Osteoblast (primary cell): ENCODE measurements at regions not wholly inside any gene's neighbourhood (a gene's known extent, or its start where the extent isn't known, plus 50 kb on each side); places are given as distances from the start of the nearest gene placed in this dataset.

Experiments used
- DNase-seq: peaks from one replicate; pipeline ENCODE4 v3.0.0; 2011; ENCODE audit warnings: low spot score, mixed read lengths; ENCODE audit not compliant: insufficient read length; ENCODE audit errors: missing footprints
- H2AFZ ChIP-seq: 2 replicates; pipeline ENCODE4 v1.6.0; 2011; ENCODE audit warnings: mild to moderate bottlenecking, low read length
- H3K27ac ChIP-seq: 2 replicates; pipeline ENCODE4 v1.5.1; 2011; ENCODE audit warnings: mild to moderate bottlenecking, low read depth, low read length, moderate library complexity
- H3K27me3 ChIP-seq: 2 replicates; pipeline ENCODE4 v1.6.0; 2012; ENCODE audit warnings: mild to moderate bottlenecking, control low read depth, inconsistent platforms, low read length, moderate library complexity; ENCODE audit not compliant: insufficient read depth
- H3K36me3 ChIP-seq: 2 replicates; pipeline ENCODE4 v1.5.1; 2011; ENCODE audit warnings: mild to moderate bottlenecking, low read length, control low read depth, moderate library complexity; ENCODE audit not compliant: insufficient read depth
- H3K4me1 ChIP-seq: 2 replicates; pipeline ENCODE4 v1.5.1; 2011; ENCODE audit warnings: mild to moderate bottlenecking, low read length, control low read depth, moderate library complexity; ENCODE audit not compliant: insufficient read depth
- H3K4me2 ChIP-seq: 2 replicates; pipeline ENCODE4 v1.6.0; 2011; ENCODE audit warnings: mild to moderate bottlenecking, low read length; ENCODE audit not compliant: insufficient read depth
- H3K4me3 ChIP-seq: fragments of 200-600 bp; sonication (generic); 3 replicates; pipeline ENCODE4 v1.5.1; 2012; ENCODE audit warnings: mild to moderate bottlenecking, low read length, inconsistent platforms; ENCODE audit not compliant: insufficient read depth
- H3K79me2 ChIP-seq: 2 replicates; pipeline ENCODE4 v1.6.0; 2012; ENCODE audit warnings: mild to moderate bottlenecking, low read length, control low read depth, inconsistent platforms; ENCODE audit not compliant: insufficient read depth
- H3K9me3 ChIP-seq: 2 replicates; pipeline ENCODE4 v1.5.1; 2011; ENCODE audit warnings: low read depth, low read length, control low read depth
- H4K20me1 ChIP-seq: 2 replicates; pipeline ENCODE4 v1.6.0; 2012; ENCODE audit warnings: mild to moderate bottlenecking, low read length, control low read depth; ENCODE audit not compliant: insufficient read depth
- CTCF ChIP-seq: IDR thresholded peaks from 2 replicates; pipeline ENCODE4 v1.5.1; 2011; ENCODE audit warnings: mild to moderate bottlenecking, low read depth, low read length, moderate library complexity; ENCODE audit errors: extremely low read depth

- no peak for DNase-seq
- H3K27me3 ChIP-seq: peaks cover 11% of the 10 kb centered on the region
- H4K20me1 ChIP-seq: no peaks in the 10 kb centered on the region
- no peak overlapping the region for H2AFZ ChIP-seq
- H3K9me3 ChIP-seq: no peaks in the 10 kb centered on the region
- no peaks in the 10 kb centered on the region for H3K79me2 ChIP-seq
- no peak overlapping the region for H3K4me3 ChIP-seq
- H3K36me3 ChIP-seq: no peaks in the 10 kb centered on the region
- no peak overlapping the region for H3K27ac ChIP-seq
- H3K4me1 ChIP-seq: peaks cover 16% of the 10 kb centered on the region
- no peak overlapping the region for H3K4me2 ChIP-seq
- TF ChIP-seq CTCF: no peak
Observed at GRCh38 chr16:86775511-86775921, 197.2 kb downstream of the FOXL1 start.

- no peak for TF ChIP-seq CTCF
- peaks cover 8% of the 10 kb centered on the region for H3K4me1 ChIP-seq
- H3K4me2 ChIP-seq: no peak overlapping the region
- no peak overlapping the region for H2AFZ ChIP-seq
- no peak overlapping the region for H3K27ac ChIP-seq
- H3K27me3 ChIP-seq: peaks cover 11% of the 10 kb centered on the region
- H3K79me2 ChIP-seq: no peaks in the 10 kb centered on the region
- H3K4me3 ChIP-seq: no peak overlapping the region
- no peak for DNase-seq
- no peaks in the 10 kb centered on the region for H3K9me3 ChIP-seq
- H4K20me1 ChIP-seq: no peaks in the 10 kb centered on the region
- H3K36me3 ChIP-seq: no peaks in the 10 kb centered on the region
Observed at GRCh38 chr16:86777381-86777946, 199.1 kb downstream of the FOXL1 start.

GRCh38 chr16:86778108-86778745, 199.9 kb downstream of the FOXL1 start:
- H3K79me2 ChIP-seq: no peaks in the 10 kb centered on the region
- H3K27me3 ChIP-seq: peaks cover 11% of the 10 kb centered on the region
- no peak overlapping the region for H2AFZ ChIP-seq
- no peaks in the 10 kb centered on the region for H3K9me3 ChIP-seq
- no peak for TF ChIP-seq CTCF
- DNase-seq: no peak
- no peak overlapping the region for H3K27ac ChIP-seq
- peaks cover under 1% of the 10 kb centered on the region for H3K4me1 ChIP-seq
- H4K20me1 ChIP-seq: no peaks in the 10 kb centered on the region
- H3K4me3 ChIP-seq: no peak overlapping the region
- no peaks in the 10 kb centered on the region for H3K36me3 ChIP-seq
- no peak overlapping the region for H3K4me2 ChIP-seq

GRCh38 chr16:86778978-86779377, 200.6 kb downstream of the FOXL1 start:
- Histone ChIP-seq H3K36me3 (no peaks in the 10 kb centered on the region), H2AFZ (no peak overlapping the region), H3K4me1 (peaks cover 8% of the 10 kb centered on the region), H3K27ac (no peak overlapping the region), H3K9me3 (no peaks in the 10 kb centered on the region), H3K4me2 (no peak overlapping the region), H3K4me3 (no peak overlapping the region), H3K27me3 (peaks cover 11% of the 10 kb centered on the region), H4K20me1 (no peaks in the 10 kb centered on the region), H3K79me2 (no peaks in the 10 kb centered on the region)
- DNase-seq: no peak
- TF ChIP-seq CTCF: no peak
